CD8-positive, alpha-beta memory T cell (primary cell): ENCODE measurements at regions not wholly inside any gene's neighbourhood (a gene's known extent, or its start where the extent isn't known, plus 50 kb on each side); places are given as distances from the start of the nearest gene placed in this dataset.
"Not testable (repeated sequence)": the region's sequence is repeated elsewhere in the genome, so short reads cannot be mapped to it uniquely, and the experiment has no call there.

Source experiments
- CTCF ChIA-PET: fragments of 350-600 bp; sonication (Branson Sonifier 250); formaldehyde crosslinking; loops from one replicate; lab custom pipeline; 2021; ENCODE audit warnings: antibody characterized with exemption; lab: Charles Lee
- POLR2A ChIA-PET: fragments of 350-600 bp; sonication (Branson Sonifier 250); formaldehyde crosslinking; loops from one replicate; lab custom pipeline; 2021; ENCODE audit warnings: antibody characterized with exemption; lab: Charles Lee
- DNase-seq, 5 donors: peaks; one replicate each; pipeline versions ENCODE4 v3.0.0 to v3.0.0-alpha.2; 2020 to 2022; ENCODE audit warnings: mixed read lengths in 1 of 5
- H3K27ac ChIP-seq: one replicate; pipeline ENCODE4 v1.7.0; 2013; ENCODE audit warnings: low read depth, mild to moderate bottlenecking, low read length, moderate library complexity
- H3K27me3 ChIP-seq: 2 replicates; pipeline ENCODE4 v1.7.0; 2013; ENCODE audit warnings: low read length, mild to moderate bottlenecking; ENCODE audit not compliant: insufficient read depth, poor library complexity, severe bottlenecking
- H3K36me3 ChIP-seq: 2 replicates; pipeline ENCODE4 v1.7.0; 2013; ENCODE audit warnings: mild to moderate bottlenecking, low read length, moderate library complexity; ENCODE audit not compliant: insufficient read depth
- H3K4me1 ChIP-seq: 2 replicates; pipeline ENCODE4 v1.7.0; 2013; ENCODE audit warnings: mild to moderate bottlenecking, low read length, moderate library complexity; ENCODE audit not compliant: insufficient read depth
- H3K4me3 ChIP-seq: 2 replicates; pipeline ENCODE4 v1.7.0; 2013; ENCODE audit warnings: mild to moderate bottlenecking, low read length
- H3K9me3 ChIP-seq: 2 replicates; pipeline ENCODE4 v1.7.0; 2013; ENCODE audit warnings: mild to moderate bottlenecking, low read length
- H3K27ac Mint-ChIP-seq, 8 donors: one replicate each; pipeline ENCODE4 v1.8.0; 2020 to 2021; ENCODE audit warnings: mixed read lengths in 8 of 8, mild to moderate bottlenecking in 6 of 8, inconsistent platforms in 3 of 8, moderate library complexity in 3 of 8
- H3K27me3 Mint-ChIP-seq, 2 donors: one replicate each; pipeline ENCODE4 v1.8.0; 2020 to 2021; ENCODE audit warnings: mixed read lengths in 2 of 2, mild to moderate bottlenecking in 1 of 2, moderate library complexity in 1 of 2
- H3K36me3 Mint-ChIP-seq, 3 donors: one replicate each; pipeline ENCODE4 v1.8.0; 2020 to 2021; ENCODE audit warnings: mixed read lengths in 3 of 3, inconsistent platforms in 1 of 3, mild to moderate bottlenecking in 1 of 3
- H3K4me1 Mint-ChIP-seq, 3 donors: one replicate each; pipeline ENCODE4 v1.8.0; 2020 to 2021; ENCODE audit warnings: mixed read lengths in 3 of 3, inconsistent platforms in 1 of 3, mild to moderate bottlenecking in 1 of 3
- H3K4me3 Mint-ChIP-seq, 7 donors: one replicate each; pipeline ENCODE4 v1.8.0; 2020 to 2021; ENCODE audit warnings: mixed read lengths in 7 of 7, mild to moderate bottlenecking in 6 of 7, moderate library complexity in 4 of 7, inconsistent platforms in 2 of 7
- H3K9me3 Mint-ChIP-seq, 5 donors: one replicate each; pipeline ENCODE4 v1.8.0; 2020 to 2022; ENCODE audit warnings: mixed read lengths in 5 of 5, mild to moderate bottlenecking in 3 of 5, moderate library complexity in 2 of 5, inconsistent platforms in 1 of 5

- H3K27ac ChIP-seq, DNase-seq, H3K9me3 ChIP-seq, POLR2A ChIA-PET, H3K4me3 Mint-ChIP-seq, H3K4me1 ChIP-seq, H3K27ac Mint-ChIP-seq, H3K27me3 Mint-ChIP-seq, H3K4me1 Mint-ChIP-seq, H3K4me3 ChIP-seq, H3K27me3 ChIP-seq, H3K36me3 ChIP-seq: not testable (repeated sequence)
- H3K9me3 Mint-ChIP-seq, result peaks cover 9 to 26% (median 21%) of the 10 kb centered on the region in 5 donors
- CTCF ChIA-PET, result interaction anchor here (1.0 kb wide), 1 partner anchor 23 kb away, joined by 3 read pairs; no protein-coding TSS in a partner anchor
- peaks cover 1 to 22% (median 2%) of the 10 kb centered on the region in 3 donors for H3K36me3 Mint-ChIP-seq
These were observed 79.5 kb upstream of the ABCD2 start for GRCh38 chr12:39699079-39699478.

GRCh38 chr12:39697108-39697507 is 77.5 kb upstream of the ABCD2 start:
- DNase-seq, result no peak
- ChIA-PET POLR2A (no interaction called here), CTCF (no interaction called here)
- no peaks in the 10 kb centered on the region for H3K36me3 ChIP-seq
- H3K9me3 Mint-ChIP-seq, result peaks cover 9 to 18% (median 12%) of the 10 kb centered on the region in 5 donors
- H3K27ac Mint-ChIP-seq, result no peak overlapping the region
- H3K27me3 Mint-ChIP-seq, result no peaks in the 10 kb centered on the region
- H3K4me1 Mint-ChIP-seq, result peaks cover 0 to 3% (median 0%) of the 10 kb centered on the region in 3 donors
- no peak overlapping the region for H3K27ac ChIP-seq
- peaks cover 1 to 22% (median 2%) of the 10 kb centered on the region in 3 donors for H3K36me3 Mint-ChIP-seq
- no peak overlapping the region for H3K4me3 ChIP-seq
- H3K27me3 ChIP-seq, result no peaks in the 10 kb centered on the region
- no peak overlapping the region for H3K4me3 Mint-ChIP-seq
- H3K9me3 ChIP-seq, result no peaks in the 10 kb centered on the region
- no peaks in the 10 kb centered on the region for H3K4me1 ChIP-seq

GRCh38 chr12:39692258-39692853 is 72.8 kb upstream of the ABCD2 start:
- Histone ChIP-seq H3K9me3 (no peaks in the 10 kb centered on the region), H3K27me3 (no peaks in the 10 kb centered on the region), H3K4me1 (no peaks in the 10 kb centered on the region), H3K27ac (no peak overlapping the region), H3K36me3 (no peaks in the 10 kb centered on the region), H3K4me3 (no peak overlapping the region)
- DNase-seq, result peak in 2 of 5 donors; percentile 13 to 28
- peaks cover 1 to 9% (median 2%) of the 10 kb centered on the region in 3 donors for H3K36me3 Mint-ChIP-seq
- no peaks in the 10 kb centered on the region for H3K27me3 Mint-ChIP-seq
- ChIA-PET POLR2A (interaction anchor here (1.2 kb wide), 1 partner anchor 100 kb away, joined by 3 read pairs; no protein-coding TSS in a partner anchor), CTCF (interaction anchor here (1.1 to 3.0 kb wide), 7 partner anchors 23 to 105 kb away, joined by 3 to 22 read pairs (median 4); partner anchors contain the start of gene ABCD2)
- H3K4me1 Mint-ChIP-seq, result peaks cover 0 to 6% (median 5%) of the 10 kb centered on the region in 3 donors
- H3K9me3 Mint-ChIP-seq, result peaks cover 0 to 5% (median 2%) of the 10 kb centered on the region in 5 donors
- no peak overlapping the region for H3K4me3 Mint-ChIP-seq
- H3K27ac Mint-ChIP-seq, result no peak overlapping the region

- Histone ChIP-seq H3K36me3 (no peaks in the 10 kb centered on the region), H3K4me3 (no peak overlapping the region), H3K27me3 (no peaks in the 10 kb centered on the region), H3K27ac (no peak overlapping the region), H3K9me3 (no peaks in the 10 kb centered on the region), H3K4me1 (peaks cover 25% of the 10 kb centered on the region)
- Mint-ChIP-seq H3K27me3 (no peaks in the 10 kb centered on the region), H3K9me3 (peaks cover 0 to 9% (median 2%) of the 10 kb centered on the region in 5 donors), H3K4me3 (peak overlapping the region in 4 of 7 donors; percentile 30 to 73 (median 58)), H3K36me3 (peaks cover 0 to 26% (median 8%) of the 10 kb centered on the region in 3 donors), H3K27ac (peak overlapping the region in 7 of 8 donors; percentile 4 to 95 (median 76)), H3K4me1 (peaks cover 28 to 44% (median 34%) of the 10 kb centered on the region in 3 donors)
- DNase-seq, result no peak
- ChIA-PET POLR2A (interaction anchor here (0.6 to 1.2 kb wide), 2 partner anchors 61 to 67 kb away, joined by 3 read pairs; partner anchors contain the start of gene ABCD2), CTCF (interaction anchor here (1.3 kb wide), 1 partner anchor 73 kb away, joined by 4 read pairs; no protein-coding TSS in a partner anchor)
These were observed 66.5 kb upstream of the ABCD2 start for GRCh38 chr12:39685854-39686657.

GRCh38 chr12:39682689-39683477 is 63.3 kb upstream of the ABCD2 start:
- CTCF ChIA-PET, result interaction anchor here (1.3 kb wide), 1 partner anchor 95 kb away, joined by 3 read pairs; no protein-coding TSS in a partner anchor
- Histone ChIP-seq H3K36me3 (no peaks in the 10 kb centered on the region), H3K9me3 (no peaks in the 10 kb centered on the region), H3K27me3 (no peaks in the 10 kb centered on the region), H3K4me1 (peaks cover 25% of the 10 kb centered on the region), H3K4me3 (peak overlapping the region; percentile 51), H3K27ac (peak overlapping the region; percentile 75)
- Mint-ChIP-seq H3K36me3 (peaks cover 0 to 54% (median 14%) of the 10 kb centered on the region in 3 donors), H3K27me3 (no peaks in the 10 kb centered on the region), H3K4me1 (peaks cover 28 to 44% (median 34%) of the 10 kb centered on the region in 3 donors), H3K9me3 (peaks cover 0 to 26% (median 13%) of the 10 kb centered on the region in 5 donors), H3K27ac (peak overlapping the region; percentile 96 to 99 (median 99)), H3K4me3 (peak overlapping the region; percentile 81 to 93 (median 86))
- peak in 2 of 5 donors; percentile 56 to 57 for DNase-seq
- POLR2A ChIA-PET, result interaction anchor here (2.9 kb wide), 1 partner anchor 63 kb away, joined by 14 read pairs; the partner anchor contains the start of gene ABCD2

- H3K9me3 ChIP-seq, result peaks cover 12% of the 10 kb centered on the region
- POLR2A ChIA-PET, result interaction anchor here (1.8 kb wide), 1 partner anchor 56 kb away, joined by 4 read pairs; the partner anchor contains the start of gene ABCD2
- Mint-ChIP-seq H3K9me3 (peaks cover 16 to 49% (median 33%) of the 10 kb centered on the region in 5 donors), H3K27ac (peak overlapping the region in 1 of 8 donors; percentile 12), H3K4me1 (peaks cover 37 to 57% (median 53%) of the 10 kb centered on the region in 3 donors), H3K4me3 (no peak overlapping the region), H3K36me3 (peaks cover 9 to 80% (median 26%) of the 10 kb centered on the region in 3 donors), H3K27me3 (no peaks in the 10 kb centered on the region)
- no peak overlapping the region for H3K27ac ChIP-seq
- peaks cover 8% of the 10 kb centered on the region for H3K4me1 ChIP-seq
- no peaks in the 10 kb centered on the region for H3K27me3 ChIP-seq
- no peak overlapping the region for H3K4me3 ChIP-seq
- CTCF ChIA-PET, result no interaction called here
- DNase-seq, result no peak
- no peaks in the 10 kb centered on the region for H3K36me3 ChIP-seq
These were observed 55.7 kb upstream of the ABCD2 start for GRCh38 chr12:39675263-39675662.

- Mint-ChIP-seq H3K27ac (peak overlapping the region in 1 of 8 donors; percentile 38), H3K9me3 (peaks cover 32 to 56% (median 37%) of the 10 kb centered on the region in 5 donors), H3K4me1 (peaks cover 52 to 75% (median 72%) of the 10 kb centered on the region in 3 donors), H3K27me3 (no peaks in the 10 kb centered on the region), H3K4me3 (peak overlapping the region in 1 of 7 donors; percentile 20), H3K36me3 (peaks cover 12 to 82% (median 33%) of the 10 kb centered on the region in 3 donors)
- H3K4me1 ChIP-seq, result peaks cover 19% of the 10 kb centered on the region
- H3K9me3 ChIP-seq, result peaks cover 12% of the 10 kb centered on the region
- H3K36me3 ChIP-seq, result no peaks in the 10 kb centered on the region
- POLR2A ChIA-PET, result interaction anchor here (0.6 kb wide), 1 partner anchor 48 kb away, joined by 3 read pairs; no protein-coding TSS in a partner anchor
- no peak overlapping the region for H3K4me3 ChIP-seq
- H3K27ac ChIP-seq, result no peak overlapping the region
- DNase-seq, result no peak
- H3K27me3 ChIP-seq, result no peaks in the 10 kb centered on the region
- CTCF ChIA-PET, result interaction anchor here (4.1 kb wide), 1 partner anchor 52 kb away, joined by 32 read pairs; the partner anchor contains the start of gene ABCD2
These were observed 53.4 kb upstream of the ABCD2 start for GRCh38 chr12:39672976-39673375.
